Prostate gland (tissue), 2 donors: ENCODE measurements at regions not wholly inside any gene's neighbourhood (a gene's known extent, or its start where the extent isn't known, plus 50 kb on each side); places are given as distances from the start of the nearest gene placed in this dataset.

Source experiments
- DNase-seq: peaks from one replicate; pipeline ENCODE4 v3.0.0-alpha.2; 2019; ENCODE audit warnings: low spot score
- H3K27ac ChIP-seq, 2 donors: fragments of 200-600 bp; sonication (generic); 2 replicates each; pipeline ENCODE4 v1.5.1; 2017 to 2019
- H3K27me3 ChIP-seq: fragments of 200-600 bp; sonication (generic); replicated peaks from 2 replicates; pipeline ENCODE4 v1.5.1; 2019; ENCODE audit not compliant: insufficient read depth
- H3K36me3 ChIP-seq, 2 donors: fragments of 200-600 bp; sonication (generic); 1 replicate in 1 of 2; 2 replicates in 1 of 2; pipeline versions ENCODE4 v1.5.1 to v1.8.1; 2017 to 2019
- H3K4me1 ChIP-seq: fragments of 200-600 bp; sonication (generic); replicated peaks from 2 replicates; pipeline ENCODE4 v1.5.1; 2019
- H3K4me3 ChIP-seq, 2 donors: fragments of 200-600 bp; sonication (generic); 2 replicates each; pipeline ENCODE4 v1.5.1; 2017 to 2019
- H3K9me3 ChIP-seq: fragments of 200-600 bp; sonication (generic); 2 replicates; pipeline ENCODE4 v1.5.1; 2017
- POLR2A ChIP-seq: fragments of 450-650 bp; IDR thresholded peaks from one replicate; pipeline ENCODE4 v1.6.1; 2016; ENCODE audit warnings: antibody characterized with exemption, mild to moderate bottlenecking
- POLR2AphosphoS5 ChIP-seq: sonication (generic); formaldehyde crosslinking; IDR thresholded peaks from one replicate; pipeline ENCODE4 v1.6.1; 2017; ENCODE audit warnings: antibody characterized with exemption
- whole genome bisulfite sequencing: methylation state at CpG from one replicate; pipeline ENCODE4 v1.1.5; 2018; 5-methylcytosine and 5-hydroxymethylcytosine counted together
- intact Hi-C: fragments of 100-400 bp; cut with DNase I; formaldehyde crosslinking; loops from one replicate; pipeline ENCODE4 v1.14.2; 2022
- TF ChIP-seq, protein P1 (sequence below), 4 experiments: fragments of 200-600 bp in 2 of 4; fragments of 450-650 bp in 2 of 4; sonication (generic) in 2 of 4; IDR thresholded peaks; 1 replicate in 3 of 4; 2 replicates in 1 of 4; pipeline ENCODE4 v1.5.1; 2016 to 2019; ENCODE audit warnings: antibody characterized with exemption in 4 of 4, mild to moderate bottlenecking in 2 of 4, moderate library complexity in 2 of 4

DNA sequence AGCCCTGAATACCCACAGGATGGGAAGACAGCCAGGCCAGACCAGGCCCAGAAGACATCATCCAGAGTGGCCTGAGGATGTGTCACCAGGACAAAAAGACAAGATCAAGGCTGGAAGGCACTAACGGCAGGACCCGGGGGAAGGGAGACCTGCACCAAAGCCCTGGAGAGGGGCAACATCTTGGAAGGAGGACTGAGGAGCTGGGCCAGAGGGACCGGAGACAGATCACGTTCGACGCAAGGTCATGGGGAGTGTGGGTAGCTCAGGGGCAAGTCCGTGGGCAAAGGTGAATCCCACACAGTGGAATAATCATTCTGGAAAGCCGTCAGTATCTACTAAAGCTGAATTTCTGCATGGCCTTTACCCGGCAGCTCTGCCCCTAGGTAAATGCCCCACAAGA lies 478.6 kb downstream of the MATN1 start:
- no peaks in the 10 kb centered on the region for H3K9me3 ChIP-seq
- H3K4me1 ChIP-seq, result no peaks in the 10 kb centered on the region
- intact Hi-C loops, result no loop called here
- no peak for DNase-seq
- 90% methylated on average over 9 of the region's 9 CpGs for WGBS
- H3K27ac ChIP-seq, result no peak overlapping the region
- no peak for TF ChIP-seq POLR2AphosphoS5
- no peak for TF ChIP-seq POLR2A
- TF ChIP-seq, protein P1, sequence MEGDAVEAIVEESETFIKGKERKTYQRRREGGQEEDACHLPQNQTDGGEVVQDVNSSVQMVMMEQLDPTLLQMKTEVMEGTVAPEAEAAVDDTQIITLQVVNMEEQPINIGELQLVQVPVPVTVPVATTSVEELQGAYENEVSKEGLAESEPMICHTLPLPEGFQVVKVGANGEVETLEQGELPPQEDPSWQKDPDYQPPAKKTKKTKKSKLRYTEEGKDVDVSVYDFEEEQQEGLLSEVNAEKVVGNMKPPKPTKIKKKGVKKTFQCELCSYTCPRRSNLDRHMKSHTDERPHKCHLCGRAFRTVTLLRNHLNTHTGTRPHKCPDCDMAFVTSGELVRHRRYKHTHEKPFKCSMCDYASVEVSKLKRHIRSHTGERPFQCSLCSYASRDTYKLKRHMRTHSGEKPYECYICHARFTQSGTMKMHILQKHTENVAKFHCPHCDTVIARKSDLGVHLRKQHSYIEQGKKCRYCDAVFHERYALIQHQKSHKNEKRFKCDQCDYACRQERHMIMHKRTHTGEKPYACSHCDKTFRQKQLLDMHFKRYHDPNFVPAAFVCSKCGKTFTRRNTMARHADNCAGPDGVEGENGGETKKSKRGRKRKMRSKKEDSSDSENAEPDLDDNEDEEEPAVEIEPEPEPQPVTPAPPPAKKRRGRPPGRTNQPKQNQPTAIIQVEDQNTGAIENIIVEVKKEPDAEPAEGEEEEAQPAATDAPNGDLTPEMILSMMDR (IDR thresholded peaks at IDR 0.05), result no peak
- peaks cover 2% of the 10 kb centered on the region for H3K27me3 ChIP-seq
- H3K36me3 ChIP-seq, result no peaks in the 10 kb centered on the region
- H3K4me3 ChIP-seq, result no peak overlapping the region

DNA sequence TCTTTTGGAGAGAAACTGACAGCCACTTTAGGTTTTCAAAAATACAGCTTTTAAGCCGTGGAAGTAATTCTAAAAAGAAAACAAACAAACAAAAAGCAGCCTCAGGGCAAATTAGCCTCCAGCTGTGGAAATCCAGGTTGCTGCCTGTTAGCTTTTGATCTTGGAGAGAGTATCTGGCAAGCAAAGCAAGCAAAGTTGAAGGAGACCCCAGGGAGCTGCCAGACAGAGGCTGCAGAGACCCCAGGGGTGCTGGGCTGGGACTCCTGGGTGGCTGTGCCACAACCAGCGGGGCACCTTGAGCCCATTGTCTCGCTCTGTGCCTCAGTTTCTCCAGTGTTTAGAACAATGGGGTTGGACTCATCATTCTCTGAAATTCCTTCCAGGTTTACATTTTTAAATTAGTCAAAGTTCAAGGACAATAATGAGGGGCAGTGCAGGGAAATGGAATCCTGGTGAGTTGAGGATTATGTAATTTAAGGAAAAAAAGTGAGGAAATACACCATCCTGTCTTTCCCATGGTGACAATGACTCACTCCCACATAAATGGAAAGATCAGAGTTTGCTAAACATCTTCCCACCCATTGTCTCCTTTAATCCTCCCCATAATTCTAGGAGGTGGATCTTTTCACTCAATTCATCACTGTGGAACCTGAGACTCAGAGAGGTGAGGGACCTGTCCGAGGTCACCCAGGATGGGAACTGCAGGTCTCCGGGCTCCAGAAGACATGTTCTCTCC lies 480.5 kb downstream of the MATN1 start:
- no peaks in the 10 kb centered on the region for H3K36me3 ChIP-seq
- peaks cover 2% of the 10 kb centered on the region for H3K27me3 ChIP-seq
- no peaks in the 10 kb centered on the region for H3K4me1 ChIP-seq
- no peak overlapping the region for H3K27ac ChIP-seq
- H3K9me3 ChIP-seq, result no peaks in the 10 kb centered on the region
- TF ChIP-seq, protein P1 (IDR thresholded peaks at IDR 0.05), result no peak
- TF ChIP-seq POLR2AphosphoS5 (no peak), POLR2A (no peak)
- no peak for DNase-seq
- H3K4me3 ChIP-seq, result no peak overlapping the region
- intact Hi-C loops, result no loop called here
- WGBS, result 65% methylated on average over 5 of the region's 5 CpGs

DNA sequence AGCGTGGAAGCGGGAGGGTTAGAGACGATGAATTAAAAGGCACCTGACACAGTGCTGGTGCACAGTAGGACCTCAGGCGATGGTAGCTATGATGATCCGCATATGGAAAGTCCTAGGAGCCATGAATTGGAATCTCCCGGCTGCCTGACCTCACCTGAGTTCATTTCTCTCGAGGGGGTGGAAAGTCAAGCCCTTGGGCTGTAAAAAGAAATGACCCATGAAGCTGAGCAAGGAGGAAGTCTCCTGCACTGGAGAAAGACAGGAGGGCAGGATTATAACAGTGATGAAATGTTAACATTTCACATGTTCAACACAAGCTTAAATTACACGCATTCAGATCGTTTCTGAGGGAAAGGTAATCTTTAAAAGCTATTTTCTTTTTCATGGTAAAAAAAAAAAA lies 481.2 kb downstream of the MATN1 start:
- TF ChIP-seq POLR2AphosphoS5, result no peak
- TF ChIP-seq, protein P1 (IDR thresholded peaks at IDR 0.05), result no peak
- TF ChIP-seq POLR2A, result no peak
- 53% methylated on average over 9 of the region's 9 CpGs for WGBS

DNA sequence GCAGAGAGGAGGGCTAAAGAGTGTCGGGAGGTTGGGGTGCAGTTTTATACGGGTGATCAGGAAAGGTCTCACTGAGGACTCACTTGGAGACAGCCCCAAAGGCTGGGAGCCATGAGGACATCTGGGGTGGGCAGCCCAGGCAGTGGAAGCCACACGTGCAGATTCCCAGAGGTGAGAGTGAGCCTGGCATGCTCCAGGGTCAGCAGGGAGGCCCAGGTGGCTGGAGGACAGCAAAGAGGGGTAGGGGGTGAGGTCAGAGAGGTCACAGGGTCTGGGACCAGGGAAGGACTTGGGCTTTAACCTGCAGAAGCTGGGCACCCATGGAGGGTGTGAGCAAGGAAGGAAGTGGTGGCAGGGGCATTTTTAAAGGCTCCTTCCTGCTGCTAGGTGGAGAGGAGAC lies 481.7 kb downstream of the MATN1 start:
- Histone ChIP-seq H3K4me3 (no peak overlapping the region), H3K4me1 (no peaks in the 10 kb centered on the region), H3K27ac (no peak overlapping the region), H3K27me3 (peaks cover 2% of the 10 kb centered on the region), H3K9me3 (no peaks in the 10 kb centered on the region), H3K36me3 (no peaks in the 10 kb centered on the region)
- DNase-seq, result no peak
- intact Hi-C loops, result no loop called here
- TF ChIP-seq POLR2A (no peak), POLR2AphosphoS5 (no peak)
- TF ChIP-seq, protein P1 (IDR thresholded peaks at IDR 0.05), result no peak
- 50% methylated on average over 3 of the region's 3 CpGs for WGBS

More for the DNA sequence above, 481.2 kb downstream of the MATN1 start:
- intact Hi-C loops, result no loop called here
- no peaks in the 10 kb centered on the region for H3K9me3 ChIP-seq
- DNase-seq, result no peak
- H3K27me3 ChIP-seq, result peaks cover 2% of the 10 kb centered on the region
- no peak overlapping the region for H3K4me3 ChIP-seq
- H3K36me3 ChIP-seq, result no peaks in the 10 kb centered on the region
- no peak overlapping the region for H3K27ac ChIP-seq
- no peaks in the 10 kb centered on the region for H3K4me1 ChIP-seq

DNA sequence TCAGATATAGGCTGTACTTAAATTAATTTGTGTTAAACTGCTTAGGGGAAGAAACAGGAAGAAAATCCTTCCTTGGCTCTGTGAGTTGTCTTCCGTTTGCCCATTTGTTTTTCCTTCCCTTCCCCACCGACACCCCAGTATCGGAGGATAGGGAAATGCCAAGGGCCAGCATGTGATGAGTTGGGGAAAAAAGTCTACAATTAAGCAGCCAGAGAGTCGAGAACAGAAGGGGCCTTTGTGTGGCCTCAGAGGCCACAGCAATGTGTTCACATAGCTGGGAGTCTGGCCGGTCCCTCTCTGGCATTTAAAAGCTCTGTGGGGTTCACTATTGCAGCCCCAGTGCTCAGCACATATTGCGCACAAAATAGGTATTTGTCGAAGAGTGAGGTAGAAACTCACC lies 489.3 kb downstream of the MATN1 start:
- H3K4me3 ChIP-seq, result no peak overlapping the region
- H3K27me3 ChIP-seq, result no peaks in the 10 kb centered on the region
- intact Hi-C loops, result no loop called here
- WGBS, result 74% methylated on average over 7 of the region's 7 CpGs
- TF ChIP-seq, protein P1 (IDR thresholded peaks at IDR 0.05), result no peak
- no peak for TF ChIP-seq POLR2AphosphoS5
- no peak for TF ChIP-seq POLR2A
- H3K27ac ChIP-seq, result no peak overlapping the region
- H3K9me3 ChIP-seq, result no peaks in the 10 kb centered on the region
- H3K36me3 ChIP-seq, result no peaks in the 10 kb centered on the region
- no peaks in the 10 kb centered on the region for H3K4me1 ChIP-seq
- DNase-seq, result no peak
